ENCODE measurements at regions not wholly inside any gene's neighbourhood (a gene's known extent, or its start where the extent isn't known, plus 50 kb on each side); places are given as distances from the start of the nearest gene placed in this dataset.
"Not testable (repeated sequence)": the region's sequence is repeated elsewhere in the genome, so short reads cannot be mapped to it uniquely, and the experiment has no call there.

- no peak for DNase-seq
Observed at GRCh38 chr13:44312131-44312530, 61.5 kb upstream of the SERP2 start.

GRCh38 chr13:44312834-44313551, 60.6 kb upstream of the SERP2 start:
- DNase-seq, result no peak

GRCh38 chr13:44313674-44314073, 60.0 kb upstream of the SERP2 start:
- no peak for DNase-seq

- DNase-seq, result not testable (repeated sequence)
Observed at GRCh38 chr13:44314160-44314559, 59.5 kb upstream of the SERP2 start.

GRCh38 chr13:44317752-44318151, 55.9 kb upstream of the SERP2 start:
- DNase-seq, result no peak

- DNase-seq, result no peak
Observed at GRCh38 chr13:44318161-44318560, 55.5 kb upstream of the SERP2 start.

GRCh38 chr13:44320611-44321010, 53.0 kb upstream of the SERP2 start:
- DNase-seq, result no peak

GRCh38 chr13:44321961-44322360, 51.7 kb upstream of the SERP2 start:
- DNase-seq, result no peak

- no peak for DNase-seq
Observed at GRCh38 chr13:44322928-44323327, 50.7 kb upstream of the SERP2 start.

GRCh38 chr13:44323754-44324153, 49.9 kb upstream of the SERP2 start:
- DNase-seq, result no peak

All from activated effector memory CD4-positive, alpha-beta T cell treated with anti-CD3 and anti-CD28 coated beads, Interleukin-2, amount 50 U/mL, for 16 hours (primary cell).